HG02884 (cell line): ENCODE measurements at regions not wholly inside any gene's neighbourhood (a gene's known extent, or its start where the extent isn't known, plus 50 kb on each side); places are given as distances from the start of the nearest gene placed in this dataset.
"Not testable (repeated sequence)": the region's sequence is repeated elsewhere in the genome, so short reads cannot be mapped to it uniquely, and the experiment has no call there.

Source experiments
- ATAC-seq: cut with Tn5 transposase; IDR thresholded peaks from one replicate; pipeline ENCODE4 v1.9.1; 2021; ENCODE audit warnings: mild to moderate bottlenecking, moderate library complexity; ENCODE audit not compliant: unreplicated experiment

DNA sequence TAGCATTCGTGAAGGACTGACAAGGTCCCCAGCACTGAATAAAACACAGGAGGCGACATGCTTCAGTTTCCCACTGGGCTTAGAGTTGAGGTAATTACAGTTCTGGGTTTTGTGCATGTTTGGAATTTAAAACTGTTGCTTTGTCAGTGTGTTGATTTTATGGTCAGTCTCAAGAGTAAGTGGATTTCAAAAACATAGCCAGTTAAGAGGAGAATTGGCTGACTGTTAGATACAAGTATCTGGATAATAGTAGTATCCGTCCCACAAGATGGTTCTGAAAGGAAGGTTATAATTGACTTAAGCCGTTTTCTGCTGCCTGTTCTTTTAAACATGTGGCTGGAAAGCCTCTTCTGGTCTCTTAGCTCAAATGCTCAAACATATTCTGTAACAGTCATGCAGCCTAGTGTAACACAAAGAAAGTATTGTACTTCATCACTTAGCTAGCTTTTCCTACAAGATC lies 170.9 kb downstream of the POLR1F start:
- no peak for ATAC-seq

DNA sequence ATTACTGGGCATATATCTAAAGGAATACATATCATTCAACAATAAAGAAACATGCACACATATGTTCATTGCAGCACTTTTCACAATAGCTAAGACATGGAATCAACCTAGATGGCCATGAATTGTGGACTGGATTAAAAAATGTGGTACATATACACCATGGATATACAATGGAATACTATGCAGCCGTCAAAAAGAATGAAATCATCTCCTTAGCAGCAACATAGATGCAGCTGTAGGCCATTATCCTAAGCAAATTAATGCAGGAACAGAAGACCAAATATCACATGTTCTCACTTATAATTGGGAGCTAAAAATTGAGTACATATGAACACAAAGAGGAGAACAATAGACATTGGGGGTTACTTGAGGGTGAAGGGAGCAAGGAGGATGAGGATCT lies 175.6 kb downstream of the POLR1F start:
- no peak for ATAC-seq

DNA sequence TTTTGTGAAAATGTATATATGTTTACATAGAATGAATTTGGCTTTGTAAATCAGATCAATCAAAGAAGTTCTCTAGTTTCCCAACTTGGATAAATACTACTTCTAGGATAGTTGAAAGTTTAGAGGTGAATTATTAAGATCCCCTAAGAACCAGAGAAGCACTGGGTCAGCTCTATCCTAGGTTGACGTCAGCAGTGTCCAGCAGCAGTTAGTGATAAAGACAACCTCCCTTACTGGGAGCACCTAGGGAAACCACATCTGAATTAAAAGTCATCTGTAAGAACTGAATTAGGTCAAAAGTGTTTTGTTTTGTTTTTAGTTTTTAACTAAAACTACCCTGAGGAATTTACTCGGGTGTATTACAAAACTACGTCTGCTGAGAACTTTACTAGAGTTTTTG lies 178.0 kb downstream of the POLR1F start:
- no peak for ATAC-seq

DNA sequence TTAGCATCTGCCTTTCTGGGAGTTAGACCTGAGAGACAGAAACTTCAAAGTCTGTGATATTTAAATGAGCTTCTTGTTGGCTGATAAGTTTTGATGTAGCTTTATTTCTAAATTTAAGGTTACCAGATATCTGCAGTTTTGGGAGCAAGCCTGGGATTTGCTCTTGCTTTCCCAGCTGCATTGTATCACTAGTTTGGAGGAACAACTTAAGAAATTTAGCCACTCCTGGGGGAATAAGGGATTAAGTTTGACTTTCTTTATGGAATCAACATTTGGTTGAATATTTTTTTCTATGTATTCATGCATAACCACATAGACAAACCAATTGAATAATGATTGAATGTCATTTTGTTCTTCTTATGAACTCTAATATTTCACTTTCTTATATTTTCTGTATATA lies 178.6 kb downstream of the POLR1F start:
- ATAC-seq, result no peak

DNA sequence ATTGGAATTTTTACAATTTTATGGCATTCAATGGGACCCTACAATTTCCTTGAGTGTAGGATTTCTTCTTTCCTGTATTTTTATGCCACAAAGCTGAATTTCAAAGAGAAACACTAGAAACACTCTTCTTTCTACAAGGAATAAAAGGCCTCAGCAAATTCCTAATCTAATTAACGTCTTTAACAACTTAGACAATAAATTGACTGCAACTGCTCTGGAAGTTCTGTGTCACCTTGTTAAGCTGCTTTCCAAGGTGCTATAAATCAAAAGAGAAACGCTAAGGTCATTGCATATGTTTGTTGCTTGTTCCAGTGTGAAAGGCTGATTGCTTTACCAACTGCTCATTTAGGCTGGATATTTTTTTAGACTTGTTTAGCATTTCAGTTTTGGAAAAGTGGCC lies 182.2 kb downstream of the POLR1F start:
- no peak for ATAC-seq

DNA sequence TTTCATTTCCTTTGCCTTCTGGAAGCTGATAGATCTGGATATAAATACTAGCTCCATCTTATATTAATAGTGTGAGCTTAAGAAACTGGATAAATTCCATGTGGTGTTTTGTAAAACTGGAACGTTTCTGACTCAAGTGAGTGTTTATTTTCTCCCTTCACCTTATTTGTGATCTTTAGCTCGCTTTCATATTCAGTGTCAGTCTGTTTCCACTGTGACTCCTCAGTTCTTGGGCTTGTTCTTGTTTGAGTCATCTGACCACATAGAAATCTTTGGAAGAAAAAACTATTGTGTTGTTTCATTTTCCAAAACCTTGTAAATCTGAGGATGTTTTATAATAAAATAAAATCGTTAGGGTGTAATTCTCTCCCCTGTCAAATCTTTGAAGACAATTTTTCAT lies 186.4 kb downstream of the POLR1F start:
- no peak for ATAC-seq

DNA sequence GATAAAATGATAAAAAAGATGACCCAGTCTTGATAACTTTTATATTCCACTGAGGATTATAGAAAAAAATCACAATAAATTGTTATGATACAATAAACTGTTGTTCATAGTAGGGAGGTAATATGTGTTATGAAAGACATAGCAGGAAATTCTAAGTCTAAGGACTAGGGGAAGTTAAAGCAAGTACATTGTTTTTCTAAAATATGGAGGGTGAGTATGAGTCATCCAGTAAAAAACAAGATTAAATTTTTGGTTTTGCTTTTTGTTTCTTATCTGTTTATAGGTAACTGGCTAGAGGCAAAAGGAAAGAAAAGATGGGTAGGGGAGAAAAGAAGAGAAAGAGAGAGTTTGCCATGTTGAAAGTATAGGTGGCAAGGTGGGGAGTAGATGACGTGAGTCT lies 188.4 kb downstream of the POLR1F start:
- ATAC-seq, result no peak

DNA sequence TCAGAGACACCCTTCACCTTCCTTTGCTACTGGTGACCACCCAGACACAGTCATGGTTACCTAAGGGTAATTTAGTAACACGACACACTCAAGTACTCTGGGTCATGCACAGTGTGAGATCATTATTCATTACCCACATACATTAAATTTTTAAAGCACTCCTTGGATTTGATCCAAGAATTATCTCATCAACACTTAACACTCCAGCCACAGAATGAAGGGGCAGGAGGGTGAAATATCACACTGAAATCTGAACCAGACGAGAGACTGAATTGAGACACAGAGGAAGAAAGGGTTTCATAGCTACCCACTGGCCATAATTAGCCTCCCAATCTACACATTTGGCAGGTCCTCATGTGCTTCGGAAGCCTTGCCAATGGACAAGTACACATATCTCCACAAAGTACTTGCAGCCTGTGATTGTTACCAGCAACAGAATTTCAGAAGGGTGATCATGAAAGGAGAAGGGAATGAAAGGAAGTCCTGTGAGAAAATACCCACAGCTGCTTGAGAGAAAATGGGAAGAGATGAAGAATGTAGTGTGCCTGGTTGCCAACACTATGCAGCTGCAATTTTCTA lies 189.3 kb downstream of the POLR1F start:
- ATAC-seq, result no peak

DNA sequence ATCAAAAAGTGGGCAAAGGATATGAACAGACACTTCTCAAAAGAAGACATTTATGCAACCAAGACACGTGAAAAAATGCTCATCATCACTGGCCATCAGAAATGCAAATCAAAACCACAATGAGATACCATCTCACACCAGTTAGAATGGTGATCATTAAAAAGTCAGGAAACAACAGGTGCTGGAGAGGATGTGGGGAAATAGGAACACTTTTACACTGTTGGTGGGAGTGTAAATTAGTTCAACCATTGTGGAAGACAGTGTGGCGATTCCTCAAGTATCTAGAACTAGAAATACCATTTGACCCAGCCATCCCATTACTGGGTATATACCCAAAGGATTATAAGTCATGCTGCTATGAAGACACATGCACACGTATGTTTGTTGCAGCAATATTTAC lies 191.3 kb downstream of the POLR1F start:
- not testable (repeated sequence) for ATAC-seq

DNA sequence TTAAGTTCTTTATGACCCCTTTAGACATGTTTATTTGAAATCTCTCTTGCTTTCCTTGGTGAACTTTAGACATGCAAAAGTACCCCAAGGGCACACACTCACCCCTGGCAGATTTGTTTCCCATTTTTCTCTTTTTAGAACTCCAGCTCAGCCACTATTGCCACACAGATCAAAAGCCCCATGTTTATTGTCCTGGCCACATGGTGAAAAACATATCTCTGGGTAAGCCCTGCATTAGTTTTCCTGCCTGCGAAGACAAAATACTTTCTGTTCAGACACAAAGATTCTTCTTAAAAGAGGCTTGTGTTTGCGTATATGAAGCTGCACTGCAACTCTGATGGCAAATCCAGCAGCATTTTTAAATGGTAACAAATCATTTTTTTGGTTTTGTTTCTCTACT lies 200.0 kb downstream of the POLR1F start:
- no peak for ATAC-seq

DNA sequence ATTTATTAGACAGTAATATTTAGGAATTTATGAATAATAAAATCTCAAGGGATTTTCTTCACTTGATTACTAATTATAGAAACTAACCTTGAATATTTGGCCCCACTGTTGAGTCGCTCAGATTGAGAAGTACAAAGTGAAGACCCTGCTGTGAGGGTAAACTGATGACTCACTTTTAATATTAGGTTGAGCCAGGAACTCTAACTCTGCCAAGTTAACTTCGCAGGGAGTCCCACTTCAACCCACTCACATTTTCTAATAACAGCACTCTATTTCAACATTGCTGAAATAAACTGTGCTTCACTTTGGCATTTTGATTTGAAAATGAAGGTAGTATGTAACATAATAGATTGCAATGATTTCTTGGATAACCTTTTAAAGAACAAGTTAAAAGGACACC lies 200.7 kb downstream of the POLR1F start:
- no peak for ATAC-seq

DNA sequence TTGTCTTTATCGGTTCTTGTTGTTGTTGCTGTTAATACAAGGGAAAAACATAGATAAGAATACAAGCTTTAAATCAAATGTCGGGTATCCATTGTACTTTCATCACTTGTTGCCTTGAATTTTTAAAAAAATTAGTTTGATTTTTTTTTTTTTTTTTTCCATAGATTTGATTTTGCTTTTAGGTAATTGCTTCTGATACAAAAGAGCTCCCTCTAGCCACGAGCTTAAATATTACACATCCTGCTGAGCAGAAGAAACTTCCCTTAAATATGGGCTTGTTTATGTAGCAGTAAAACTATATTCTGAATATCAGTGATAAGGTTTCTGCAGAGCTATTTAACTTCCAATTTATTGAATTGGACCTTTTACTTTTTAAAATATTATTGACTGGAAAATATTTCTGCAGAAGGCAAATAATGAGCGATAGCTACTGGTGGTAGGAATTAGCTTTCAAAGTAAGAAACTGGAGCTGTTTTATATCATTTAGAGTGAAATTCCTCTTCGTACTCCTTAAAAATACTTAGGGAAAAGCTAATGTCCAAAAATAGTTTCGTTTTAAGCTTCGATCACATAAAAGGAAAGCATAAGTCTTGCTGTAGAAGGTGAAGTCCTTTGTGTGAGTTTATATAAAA lies 216.9 kb downstream of the POLR1F start:
- ATAC-seq, result no peak

DNA sequence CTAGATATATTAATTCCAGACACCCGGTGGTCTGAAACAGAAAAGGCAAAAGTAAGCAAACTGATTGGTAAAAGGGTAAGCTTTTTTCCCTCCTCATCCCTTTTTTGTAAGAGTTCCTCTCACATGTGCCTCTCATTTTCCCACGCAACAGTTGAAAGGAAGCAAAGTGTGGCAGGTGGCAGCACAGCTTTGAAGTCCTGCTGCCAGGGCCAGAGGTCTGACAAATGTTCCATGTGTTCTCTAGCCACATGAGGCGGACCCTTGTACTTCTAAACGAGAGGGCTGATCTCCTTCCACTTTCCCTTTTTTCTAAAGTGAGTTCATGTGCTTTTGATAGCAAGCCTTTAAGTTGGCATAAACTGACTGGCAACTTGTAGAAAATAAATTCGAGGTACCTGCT lies 217.5 kb downstream of the POLR1F start:
- ATAC-seq, result no peak

DNA sequence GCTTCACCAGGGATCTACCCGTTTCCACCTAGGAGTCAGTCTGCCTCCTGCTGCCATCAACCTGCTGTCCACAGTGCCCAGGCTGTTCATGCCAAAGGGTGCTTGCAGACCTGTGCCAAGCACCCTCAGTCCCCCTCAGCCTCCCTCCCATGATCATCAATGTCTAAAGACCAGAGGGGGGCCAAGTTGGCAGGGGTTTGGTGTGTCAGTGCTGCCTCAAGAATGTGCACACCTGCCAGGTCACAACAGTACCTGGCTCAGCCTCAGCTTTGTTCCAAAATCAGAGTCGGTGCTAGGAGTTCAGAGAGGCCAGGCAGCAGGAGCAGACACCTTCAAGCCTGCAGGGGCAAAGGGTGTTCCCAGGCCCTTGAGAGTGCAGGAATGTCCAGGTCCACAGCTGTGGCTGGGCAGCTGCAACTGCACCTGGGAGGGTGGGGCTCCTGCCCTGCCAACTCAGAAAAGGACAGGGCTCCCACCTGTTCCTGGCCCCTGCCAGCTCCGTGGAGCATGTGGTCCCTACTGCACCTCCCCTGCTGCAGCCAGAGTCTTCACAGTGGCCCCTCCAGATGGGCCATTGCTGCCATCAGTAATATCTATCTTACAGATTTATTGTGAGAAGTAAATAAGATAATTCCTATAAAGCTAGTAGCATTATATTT lies 219.5 kb downstream of the POLR1F start:
- no peak for ATAC-seq

DNA sequence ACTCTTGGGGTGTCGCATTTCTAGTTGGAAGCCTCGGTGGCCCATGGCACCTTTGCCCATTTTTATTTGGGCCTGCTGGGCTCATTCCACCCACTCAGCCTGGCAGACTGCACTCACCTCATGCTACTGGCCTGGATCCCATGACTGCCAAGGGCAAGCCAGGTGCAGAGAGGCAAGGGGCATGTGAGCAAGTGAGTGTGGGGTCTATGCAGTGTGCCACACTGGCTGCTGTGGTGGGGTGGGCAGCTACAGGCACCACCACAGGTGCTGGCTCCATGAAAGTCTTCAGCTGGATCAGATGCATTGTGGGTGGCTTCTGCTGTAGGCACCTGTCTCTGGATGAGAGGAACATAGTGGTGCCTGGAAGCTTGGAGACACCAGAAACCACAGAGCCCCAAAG lies 220.8 kb downstream of the POLR1F start:
- no peak for ATAC-seq

DNA sequence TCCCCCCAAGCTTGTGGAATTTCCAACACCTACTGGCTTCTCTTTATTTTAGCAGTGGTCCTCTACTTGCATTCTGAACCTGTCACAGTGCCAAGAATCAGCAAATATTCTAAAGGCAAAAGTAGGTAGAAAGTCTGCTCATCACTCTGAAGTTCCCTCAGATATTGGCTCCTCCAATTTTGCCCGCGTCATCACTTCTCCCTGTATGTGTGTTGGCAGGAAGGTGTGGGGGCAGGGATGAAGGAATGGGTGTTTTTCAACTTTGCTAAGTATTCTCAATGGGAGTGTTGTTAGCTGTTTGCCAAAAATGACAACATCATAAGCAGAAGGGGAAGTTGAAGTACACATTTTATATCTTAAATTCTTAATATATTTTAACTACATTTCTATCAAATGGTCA lies 226.2 kb downstream of the POLR1F start:
- ATAC-seq, result no peak

DNA sequence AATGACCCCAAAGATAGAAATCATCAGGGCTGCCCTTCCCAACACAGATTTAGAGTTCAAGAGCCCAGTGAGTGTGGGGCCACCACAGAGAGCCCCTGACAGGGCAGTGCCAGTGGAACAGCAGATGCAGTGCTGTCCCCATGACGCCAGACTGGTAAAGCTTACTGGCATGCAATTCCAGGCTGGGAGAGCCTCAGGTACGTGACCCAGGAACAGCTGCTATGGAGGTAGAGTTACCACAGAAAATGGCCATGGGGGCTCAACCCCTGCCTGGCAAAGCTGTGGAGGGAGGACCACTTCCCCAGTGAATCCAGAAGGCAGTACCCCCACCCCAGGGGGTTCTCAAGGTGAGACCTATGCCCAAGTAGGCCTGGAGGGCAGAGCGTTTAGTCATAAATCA lies 228.5 kb downstream of the POLR1F start:
- no peak for ATAC-seq

DNA sequence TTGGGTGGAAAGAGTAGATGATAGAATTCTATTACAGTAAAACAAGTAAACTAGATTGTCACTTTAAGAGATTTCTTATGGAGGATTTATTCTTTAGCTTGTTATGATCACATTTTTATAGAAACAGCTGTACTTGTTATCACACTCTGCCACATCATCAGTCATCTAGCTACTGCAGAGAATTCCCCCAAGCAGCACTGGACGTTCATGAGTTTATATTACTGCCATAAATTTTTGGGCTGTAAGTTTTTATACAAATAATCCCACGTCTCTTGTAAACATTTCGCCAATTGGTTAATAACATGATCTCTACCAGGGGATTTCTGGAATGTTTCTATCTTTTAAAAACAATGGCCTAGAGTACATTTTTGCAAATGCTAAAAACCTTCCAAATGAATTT lies 238.8 kb downstream of the POLR1F start:
- no peak for ATAC-seq

DNA sequence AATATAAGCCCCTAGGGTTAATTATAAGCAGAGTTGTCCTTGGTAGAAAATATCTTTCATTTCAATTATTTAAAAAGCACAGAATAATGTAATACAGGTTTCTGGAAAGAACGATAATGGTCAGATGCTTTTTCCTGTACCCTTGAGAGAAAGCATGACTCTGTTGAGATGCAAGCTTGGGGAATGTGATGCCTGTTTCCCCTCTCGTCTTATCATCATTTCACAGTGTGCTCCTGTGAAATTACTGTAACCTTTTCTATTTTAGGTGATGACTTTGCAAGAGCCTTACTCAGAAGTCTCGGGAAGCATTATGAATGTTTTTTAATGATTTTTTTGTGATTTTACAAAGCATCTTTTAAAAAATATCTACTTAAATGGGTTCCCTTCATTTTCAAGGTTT lies 243.0 kb downstream of the POLR1F start:
- no peak for ATAC-seq

DNA sequence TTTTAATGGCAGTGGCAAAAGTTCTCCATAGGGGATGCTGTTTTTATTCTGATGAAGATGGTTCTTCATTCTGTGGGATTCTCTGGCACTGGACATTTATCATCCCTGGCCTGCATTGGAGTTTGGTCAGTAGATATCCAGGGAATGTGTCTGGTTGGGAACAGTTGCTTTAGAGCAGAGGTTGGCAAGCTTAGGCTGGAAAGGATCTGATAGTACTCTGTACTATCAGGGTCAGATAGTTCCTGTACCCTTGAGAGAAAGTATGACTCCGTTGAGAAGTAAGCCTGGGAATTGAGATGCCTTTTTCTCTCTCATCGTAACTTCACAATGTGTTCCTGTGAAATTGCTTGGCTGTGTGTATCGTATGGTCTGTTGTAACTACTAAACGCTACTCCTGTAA lies 244.1 kb downstream of the POLR1F start:
- no peak for ATAC-seq

DNA sequence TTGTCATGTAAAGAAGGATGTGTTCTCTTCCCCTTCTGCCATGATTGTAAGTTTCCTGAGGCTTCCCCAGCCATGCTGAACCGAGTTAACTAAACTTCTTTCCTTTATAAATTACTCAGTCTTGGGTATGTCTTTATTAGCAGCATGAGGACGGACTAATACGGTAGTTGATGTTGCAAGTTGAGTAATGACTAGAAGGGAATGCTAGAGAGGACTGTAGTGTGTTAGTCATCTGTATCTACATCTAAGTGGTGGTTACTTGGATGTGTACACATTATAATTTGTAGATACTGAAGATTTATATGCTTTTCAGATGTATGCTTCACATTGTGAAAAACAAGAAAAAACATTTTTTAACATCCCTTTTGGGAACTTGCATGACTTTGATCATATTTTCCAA lies 244.6 kb downstream of the POLR1F start:
- ATAC-seq, result no peak

DNA sequence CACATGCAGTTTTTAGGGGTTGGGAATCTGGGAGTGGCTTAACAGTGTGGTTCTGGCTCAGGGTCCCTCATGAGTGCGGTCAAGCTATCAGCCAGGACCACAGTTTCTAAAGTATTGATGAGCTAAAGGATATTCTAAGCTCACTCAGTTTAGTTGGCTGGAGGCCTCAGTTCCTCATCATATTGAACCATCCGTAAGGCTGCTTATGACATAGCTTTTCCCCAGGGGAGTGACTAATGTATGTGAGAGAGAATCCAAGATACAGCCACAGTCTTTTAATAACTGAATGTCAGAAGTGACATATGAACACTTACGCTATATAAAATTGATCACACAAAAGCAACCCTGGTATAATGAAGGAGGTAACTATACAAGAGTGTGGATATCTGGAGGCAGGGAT lies 245.3 kb downstream of the POLR1F start:
- no peak for ATAC-seq

DNA sequence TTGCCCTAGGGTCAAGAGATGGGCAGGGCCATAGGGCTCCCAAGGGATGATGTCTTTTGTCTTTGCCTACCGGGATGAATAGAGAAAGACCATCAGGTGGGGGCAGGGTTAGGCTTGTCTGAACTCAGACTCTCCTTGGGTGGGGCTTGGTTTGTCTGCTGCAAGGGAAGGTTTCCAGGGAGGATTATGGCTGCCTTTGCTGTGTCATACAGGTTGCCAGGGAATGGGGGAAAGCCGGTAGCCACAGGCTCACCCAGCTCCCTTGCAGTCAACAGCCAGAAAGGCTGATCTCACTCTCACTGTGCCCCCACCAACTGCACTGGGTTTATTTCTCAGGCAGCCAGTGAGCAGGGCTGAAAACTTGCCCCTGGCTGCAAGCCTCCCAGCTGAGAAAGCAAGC lies 253.2 kb downstream of the POLR1F start:
- no peak for ATAC-seq
